HG03442 (cell line): ENCODE measurements at regions not wholly inside any gene's neighbourhood (a gene's known extent, or its start where the extent isn't known, plus 50 kb on each side); places are given as distances from the start of the nearest gene placed in this dataset.
"Not testable (repeated sequence)": the region's sequence is repeated elsewhere in the genome, so short reads cannot be mapped to it uniquely, and the experiment has no call there.

Experiments
- ATAC-seq: cut with Tn5 transposase; IDR thresholded peaks from one replicate; pipeline ENCODE4 v1.9.1; 2021; ENCODE audit warnings: mild to moderate bottlenecking, moderate library complexity; ENCODE audit not compliant: unreplicated experiment

DNA sequence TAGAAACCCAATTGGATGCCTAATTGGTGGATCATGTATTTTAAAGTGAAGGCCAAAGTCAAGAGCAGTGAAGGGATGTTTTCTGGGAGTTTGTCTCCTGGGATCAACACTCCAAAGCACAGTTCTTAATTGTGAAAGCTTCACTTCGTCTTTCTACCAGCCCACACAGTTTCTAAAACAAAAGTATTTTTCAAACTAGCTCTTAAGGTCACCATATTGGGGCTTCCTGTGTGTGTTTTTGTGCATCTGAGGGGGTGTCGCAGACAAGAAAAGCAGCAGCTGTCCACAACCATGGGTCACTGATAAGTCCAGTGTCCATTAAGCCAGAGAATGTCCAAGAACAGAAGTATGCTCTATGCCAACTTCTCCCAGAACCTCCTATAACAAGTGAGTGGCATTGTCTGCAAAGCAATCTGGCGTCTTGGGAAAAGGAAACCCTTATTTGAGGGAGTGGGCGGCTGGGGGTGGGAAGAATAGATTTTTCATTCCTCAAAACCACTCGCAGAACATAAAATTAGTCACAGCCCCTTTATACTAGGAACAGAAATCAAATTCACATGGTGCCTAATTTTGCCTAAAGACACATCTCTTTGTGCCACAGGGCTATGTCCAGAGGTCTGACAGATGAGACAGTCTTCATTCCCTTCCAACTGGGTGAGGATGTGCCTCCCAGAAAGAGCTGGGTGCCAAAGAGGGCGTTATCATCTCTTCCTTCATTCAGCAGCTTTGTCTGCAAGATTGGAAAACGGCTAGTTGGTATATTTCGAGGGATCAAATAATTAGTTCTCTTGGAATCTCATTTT is 610.4 kb downstream of the BCOR start:
- ATAC-seq: no peak

DNA sequence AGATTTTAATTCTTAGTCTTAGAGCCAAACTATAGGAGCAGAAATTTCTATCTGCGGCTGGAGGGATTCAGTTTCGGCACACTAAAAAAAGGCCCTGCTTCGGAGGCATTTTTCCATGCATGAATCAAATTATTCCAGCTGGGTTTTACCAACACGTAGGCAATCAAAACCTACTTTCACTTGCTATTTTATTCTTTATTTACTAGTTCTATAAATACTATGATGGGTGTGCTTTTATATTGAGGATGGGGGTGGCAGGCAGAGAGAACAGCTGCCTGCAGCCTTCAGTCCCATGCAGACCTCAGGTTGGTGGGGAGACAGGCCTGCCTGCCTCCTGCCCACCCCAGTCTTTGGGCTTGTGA is 609.8 kb downstream of the BCOR start:
- no peak for ATAC-seq

DNA sequence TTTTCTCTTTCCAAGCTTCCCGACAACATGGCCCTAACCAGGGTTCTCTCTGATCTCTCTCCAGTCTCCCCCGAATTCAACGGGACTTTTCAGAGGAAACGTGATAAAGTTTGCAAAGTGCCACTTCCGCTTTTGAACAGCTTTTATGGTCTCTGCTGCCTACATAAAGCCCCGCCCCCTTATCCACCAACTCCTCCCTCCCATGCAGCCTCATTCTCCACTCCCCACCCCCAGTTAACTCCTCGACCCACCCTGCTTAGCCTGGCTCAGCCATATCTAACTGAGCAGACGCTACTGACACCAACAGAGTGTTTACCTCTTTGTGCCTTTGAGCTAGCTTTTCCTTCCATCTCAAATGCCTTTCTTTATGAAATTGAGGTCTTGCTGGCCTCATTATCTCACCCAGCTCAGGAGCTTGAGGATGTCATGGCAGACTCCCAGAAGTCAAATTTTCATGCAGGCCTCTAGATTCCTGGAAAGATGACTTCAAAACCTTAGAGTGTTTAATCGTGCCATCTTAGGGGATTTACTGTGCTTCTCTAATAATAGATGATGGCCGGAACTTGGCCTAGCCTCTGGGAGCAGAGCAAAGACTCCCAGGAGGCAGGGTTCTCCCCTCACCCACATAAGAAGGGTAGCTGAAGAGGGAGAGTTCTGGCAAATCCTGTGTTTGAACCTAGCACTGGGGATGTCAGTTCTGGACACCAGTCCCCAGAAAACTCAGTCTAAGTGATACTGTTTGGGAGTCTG is 606.0 kb downstream of the BCOR start:
- peak; percentile 40 for ATAC-seq

DNA sequence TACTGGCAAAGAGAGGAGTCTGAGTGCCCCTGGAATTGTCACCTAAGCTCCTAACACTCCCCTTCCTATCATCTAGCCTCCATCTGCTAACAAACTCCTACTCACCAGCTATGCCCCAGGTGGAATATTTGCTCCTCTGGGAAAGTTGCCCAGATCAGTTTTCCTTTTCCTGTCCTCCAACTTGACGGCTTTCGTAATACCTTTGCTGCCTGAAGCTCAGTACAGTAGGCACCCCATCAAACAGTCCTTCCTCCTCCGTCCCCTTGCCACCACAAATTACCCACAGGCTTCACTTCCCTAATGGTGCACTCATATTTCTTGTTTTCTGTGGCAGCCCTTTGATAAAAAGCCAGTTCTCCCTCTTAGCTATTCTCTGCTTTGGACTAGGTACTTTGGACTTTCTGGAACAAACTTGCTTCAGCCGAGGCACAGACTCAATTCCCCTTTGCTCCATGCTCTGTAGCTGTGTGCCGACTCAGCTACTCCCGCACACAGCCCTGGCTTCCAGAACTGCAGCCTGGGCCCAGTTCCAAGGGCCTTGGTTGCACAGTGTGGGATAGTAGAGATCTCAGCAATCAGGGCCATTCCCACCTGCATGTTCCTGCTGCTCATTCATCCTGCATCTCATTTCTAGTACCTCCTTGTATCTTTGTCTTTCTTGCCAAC is 605.1 kb downstream of the BCOR start:
- peak; percentile 54 for ATAC-seq

DNA sequence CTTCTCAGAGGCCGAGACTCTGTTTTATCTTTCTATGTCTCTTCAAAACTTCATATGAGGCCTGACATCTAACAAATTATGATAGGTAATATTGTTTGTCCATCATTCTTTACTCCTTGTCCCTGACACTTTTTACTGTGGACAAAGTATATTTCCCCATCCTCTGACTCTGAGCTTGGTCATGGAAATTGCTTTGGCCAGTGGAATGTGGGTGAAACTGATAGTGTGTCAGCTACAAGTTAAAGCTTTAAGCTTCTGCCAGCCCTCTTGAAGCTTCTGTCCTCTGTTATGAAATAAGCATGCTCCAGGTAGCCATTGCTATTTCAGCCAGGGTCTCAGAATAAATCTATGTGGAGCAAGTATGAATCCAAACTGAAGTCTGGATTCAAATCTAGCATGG is 604.6 kb downstream of the BCOR start:
- no peak for ATAC-seq

DNA sequence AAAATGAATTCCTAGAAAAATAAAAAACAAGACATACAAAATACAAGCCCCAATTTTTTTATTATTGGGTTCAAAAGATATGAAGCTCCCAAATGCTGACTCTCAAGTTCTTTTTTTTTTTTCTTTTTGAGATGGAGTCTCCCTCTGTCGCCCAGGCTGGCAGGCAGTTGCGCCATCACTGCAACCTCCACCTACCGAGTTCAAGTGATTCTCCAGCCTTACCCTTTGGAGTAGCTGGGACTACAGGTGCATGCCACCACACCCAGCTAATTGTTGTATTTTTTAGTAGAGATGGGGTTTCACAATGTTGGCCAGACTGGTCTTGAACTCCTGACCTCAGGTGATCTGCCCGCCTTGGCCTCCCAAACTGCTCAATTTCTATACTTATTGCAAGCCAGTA is 600.6 kb downstream of the BCOR start:
- ATAC-seq: not testable (repeated sequence)

DNA sequence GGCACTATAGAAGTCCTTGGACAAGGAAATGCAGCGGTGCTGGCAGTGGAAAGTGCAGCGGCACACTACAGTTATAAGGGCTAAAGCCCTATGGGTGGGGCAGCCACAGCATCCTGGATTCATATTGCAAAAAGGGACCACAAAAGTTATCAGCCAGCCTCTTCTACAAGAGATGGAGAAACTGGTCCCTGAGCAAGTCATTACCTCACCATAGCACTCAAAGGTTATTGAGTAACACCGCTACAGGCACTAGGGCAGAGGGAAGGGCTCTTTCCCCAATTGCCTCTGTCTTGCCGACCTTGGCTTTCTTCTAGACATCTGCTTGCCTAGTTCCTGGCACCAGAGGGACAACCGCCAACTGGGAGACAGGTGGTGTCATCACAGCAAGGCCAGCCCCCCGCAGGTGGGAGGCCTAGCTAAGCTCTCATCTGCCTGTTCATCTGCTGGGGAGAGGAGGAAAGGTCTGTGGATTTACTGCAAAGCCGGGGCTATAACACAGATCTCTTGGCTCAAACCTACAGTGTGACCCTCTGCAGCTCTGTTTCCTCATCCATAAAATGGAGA is 600.0 kb downstream of the BCOR start:
- ATAC-seq: no peak

DNA sequence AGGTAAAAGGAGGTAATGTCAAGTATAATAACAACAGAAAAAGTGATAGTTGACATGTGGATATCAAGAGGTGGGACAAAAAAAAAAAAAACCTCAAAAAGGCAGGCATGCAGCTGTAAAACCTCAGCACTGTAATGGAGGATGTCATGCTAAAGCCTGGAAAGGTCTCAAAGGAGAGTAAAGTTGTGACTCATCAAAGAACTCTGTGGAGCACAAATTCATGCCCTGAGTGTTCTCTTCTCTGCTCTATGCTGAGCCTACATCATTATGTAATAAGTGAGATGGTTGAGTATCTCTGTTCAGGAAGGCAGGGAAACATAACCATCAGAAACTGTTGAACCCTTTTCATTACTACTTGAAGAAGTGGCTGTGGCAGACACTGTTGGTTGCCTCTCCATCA is 597.8 kb downstream of the BCOR start:
- no peak for ATAC-seq

DNA sequence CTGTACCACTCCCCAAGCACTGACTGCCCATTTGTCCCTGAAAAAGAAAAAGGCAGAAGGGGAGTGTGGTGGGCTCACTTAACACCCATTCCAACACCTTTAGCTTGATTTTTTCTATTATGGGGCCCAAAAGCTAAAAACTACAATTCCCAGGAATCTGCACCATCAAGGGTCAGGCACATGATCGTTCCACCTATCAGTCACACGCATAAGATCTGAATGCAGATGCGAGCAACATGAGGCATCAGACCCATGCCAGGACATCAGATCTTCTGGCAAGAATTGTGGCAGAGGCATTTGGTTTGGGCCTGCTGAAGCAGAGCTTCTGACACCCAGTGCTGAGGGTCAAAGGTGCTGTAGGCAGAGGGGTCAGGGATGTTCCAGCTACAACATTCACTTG is 595.9 kb downstream of the BCOR start:
- no peak for ATAC-seq

DNA sequence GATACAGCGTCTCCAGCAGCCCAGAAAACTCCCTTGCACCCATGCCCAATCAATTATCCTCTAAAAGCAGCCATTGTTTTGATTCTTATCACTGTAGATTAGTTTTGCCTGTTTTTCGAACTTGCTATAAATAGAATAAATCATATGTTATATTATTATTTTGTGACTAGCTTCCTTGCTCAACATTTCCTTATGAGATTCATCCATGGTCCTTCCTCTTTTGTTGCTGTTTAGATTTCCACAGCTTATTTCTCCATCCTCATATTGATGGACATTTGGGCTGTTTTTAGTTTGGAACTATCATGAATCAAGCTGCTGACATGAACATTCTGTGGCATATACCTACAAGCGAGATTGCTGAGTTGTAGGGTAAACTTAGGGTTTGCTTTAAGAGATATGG is 595.3 kb downstream of the BCOR start:
- ATAC-seq: no peak

DNA sequence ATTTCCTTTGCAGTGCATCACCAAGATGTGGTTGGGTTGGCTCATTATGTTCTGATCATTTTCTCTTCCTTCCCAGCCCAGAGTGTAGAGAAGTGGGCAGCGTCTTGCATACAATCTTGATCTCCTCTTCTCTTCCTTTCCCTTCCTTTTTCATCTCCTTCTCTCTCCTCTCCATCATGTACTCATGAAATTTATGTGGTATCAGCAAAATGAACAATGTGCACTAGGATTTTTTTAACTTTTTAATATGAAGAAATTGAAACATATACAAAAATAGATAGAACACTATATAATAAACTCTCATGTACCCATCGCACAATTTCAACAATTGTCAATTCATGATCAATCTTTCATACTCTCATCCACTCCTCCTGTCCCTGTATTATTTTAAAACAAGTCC is 593.5 kb downstream of the BCOR start:
- ATAC-seq: no peak

DNA sequence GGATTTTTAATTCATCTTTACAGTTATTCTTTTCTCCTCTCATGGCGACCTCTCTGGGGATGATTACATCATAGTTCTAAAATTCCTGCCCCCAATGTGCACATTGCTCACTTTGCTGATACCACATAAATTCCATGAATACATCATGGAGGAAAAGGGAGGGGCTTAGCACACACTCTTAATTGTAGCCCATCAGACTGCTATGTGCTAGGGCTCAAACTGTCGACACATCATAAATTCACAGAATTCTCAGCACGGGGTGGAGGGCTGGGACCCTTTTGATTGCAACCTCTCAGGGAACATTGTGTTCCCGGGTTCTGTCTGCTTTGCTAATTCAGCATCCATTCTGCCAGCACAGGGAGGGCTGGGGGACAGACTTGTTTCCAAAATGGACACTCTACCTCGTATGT is 592.9 kb downstream of the BCOR start:
- no peak for ATAC-seq

DNA sequence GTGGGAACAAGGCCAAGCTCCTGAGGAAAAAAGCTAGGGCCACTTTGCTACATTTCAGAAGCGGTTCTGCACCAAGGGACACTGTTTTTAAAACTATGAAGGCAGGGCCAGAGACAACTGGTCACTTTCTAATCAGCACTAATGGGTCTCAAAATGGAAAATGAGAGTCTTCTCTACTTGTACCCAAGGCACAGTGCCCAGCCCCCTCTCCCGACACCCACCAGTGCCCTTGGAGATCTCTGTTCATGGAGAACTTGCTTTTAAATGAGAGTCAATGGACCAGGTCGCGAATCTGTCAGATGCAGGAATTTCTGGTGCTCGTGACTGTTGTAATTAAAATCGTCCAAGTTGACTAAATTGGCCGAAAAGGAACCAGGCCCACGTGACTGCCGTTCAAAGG is 591.6 kb downstream of the BCOR start:
- ATAC-seq: no peak

DNA sequence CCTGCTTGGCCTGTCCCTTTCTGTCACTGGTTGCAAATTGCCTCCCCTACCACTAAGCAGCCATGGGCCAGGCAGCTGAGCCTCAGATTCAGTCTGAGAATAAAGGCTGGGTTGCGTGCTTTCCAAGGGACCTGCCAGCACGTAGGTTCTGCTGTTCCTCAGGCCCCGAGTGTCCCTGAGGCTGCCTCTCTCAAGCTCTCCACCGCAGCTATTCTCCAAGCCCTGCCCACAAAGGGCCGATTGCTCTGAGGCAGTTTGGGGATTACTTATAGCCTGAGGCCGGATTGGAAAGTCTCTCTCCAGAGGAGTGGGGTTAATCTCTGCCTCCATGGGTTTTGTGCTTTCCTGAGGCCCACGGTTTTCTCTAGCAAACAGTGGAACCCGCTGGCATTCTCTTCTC is 590.7 kb downstream of the BCOR start:
- no peak for ATAC-seq

DNA sequence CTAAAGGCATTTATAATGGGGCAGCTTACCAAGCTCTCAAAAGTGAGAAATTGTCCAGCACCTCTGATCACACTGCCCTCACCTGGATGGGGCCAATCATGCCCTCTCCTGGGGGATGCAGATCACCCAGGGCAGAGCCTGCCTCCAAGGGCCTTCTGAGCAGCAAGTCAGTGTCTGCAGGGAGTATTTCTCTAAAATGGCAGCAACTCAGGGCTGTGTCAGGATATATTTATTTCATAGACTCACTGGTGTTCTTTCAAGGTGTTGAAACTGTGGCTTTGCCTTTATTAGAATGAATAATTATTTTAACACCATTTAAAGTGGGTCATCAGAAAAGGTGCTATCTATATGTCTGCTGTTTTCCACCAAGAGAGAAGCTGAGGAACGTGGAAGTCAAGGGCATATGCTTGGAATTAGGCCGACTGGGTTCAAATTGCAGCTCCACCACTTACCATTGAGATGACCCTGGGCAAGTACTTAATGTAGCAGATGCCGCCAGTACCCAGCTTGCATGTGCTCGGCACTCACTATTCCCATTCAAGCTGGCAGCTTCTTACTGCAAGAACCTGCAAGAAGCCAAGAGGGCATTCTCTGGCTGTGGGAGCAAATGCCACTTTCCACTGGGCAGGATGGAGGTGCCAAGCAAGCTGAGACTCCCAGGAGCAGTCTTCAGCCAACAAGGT is 590.0 kb downstream of the BCOR start:
- ATAC-seq: no peak

DNA sequence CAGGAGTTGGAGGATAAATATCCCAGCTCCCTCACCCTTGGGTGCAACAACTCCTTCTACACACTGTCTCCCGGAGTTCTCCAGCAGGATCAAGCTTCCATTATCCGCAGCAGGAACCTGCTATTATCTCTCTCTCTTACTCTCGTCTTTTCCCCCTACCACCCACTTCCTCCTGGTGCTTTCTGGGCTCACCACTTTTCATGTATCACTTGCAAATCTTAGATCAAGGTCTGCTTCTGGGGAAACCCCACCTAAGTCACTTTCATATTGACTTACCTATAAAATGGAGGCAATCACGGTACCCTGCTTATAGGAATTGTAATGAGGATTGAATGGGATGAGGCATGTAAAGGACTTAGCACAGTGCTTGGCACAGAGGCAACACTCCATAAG is 589.5 kb downstream of the BCOR start:
- no peak for ATAC-seq

DNA sequence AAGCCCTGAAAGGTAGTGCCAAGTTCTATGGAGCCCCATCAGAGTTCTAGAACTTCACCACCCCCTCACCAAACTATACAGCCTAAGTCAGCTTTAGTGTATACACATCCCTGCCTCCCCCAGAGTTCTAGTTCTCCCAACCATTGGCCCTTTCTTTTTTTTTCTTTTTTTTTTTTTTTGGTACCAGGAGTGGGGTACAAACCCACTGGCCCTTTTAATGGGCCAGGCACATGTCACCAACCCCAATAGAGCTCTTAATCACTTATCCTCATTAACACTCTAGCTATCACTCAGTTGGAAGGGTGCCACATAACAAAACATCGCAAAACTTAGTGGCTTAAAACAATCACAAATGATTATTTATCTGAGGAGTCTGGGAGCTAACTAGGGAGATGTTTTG is 588.6 kb downstream of the BCOR start:
- no peak for ATAC-seq

DNA sequence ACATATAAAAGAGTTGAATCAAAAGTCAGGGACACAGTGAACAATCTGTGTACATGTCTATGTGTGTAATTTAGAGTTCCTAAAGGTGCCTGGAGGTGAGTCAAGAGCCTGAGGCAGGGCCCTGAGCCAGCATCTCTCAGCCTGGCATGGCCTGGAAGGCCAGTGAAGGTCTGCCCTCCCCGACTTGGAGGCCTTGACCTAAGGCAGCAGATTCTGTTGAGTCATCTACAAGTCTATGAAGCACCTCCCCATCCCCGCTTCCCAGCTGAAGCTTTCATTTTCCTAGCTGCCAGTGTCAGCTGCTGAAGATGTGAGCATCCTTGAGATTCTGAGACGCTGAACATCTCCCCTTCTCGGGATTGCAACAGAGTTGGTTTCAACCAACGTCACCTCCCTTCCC is 583.9 kb downstream of the BCOR start:
- ATAC-seq: no peak

DNA sequence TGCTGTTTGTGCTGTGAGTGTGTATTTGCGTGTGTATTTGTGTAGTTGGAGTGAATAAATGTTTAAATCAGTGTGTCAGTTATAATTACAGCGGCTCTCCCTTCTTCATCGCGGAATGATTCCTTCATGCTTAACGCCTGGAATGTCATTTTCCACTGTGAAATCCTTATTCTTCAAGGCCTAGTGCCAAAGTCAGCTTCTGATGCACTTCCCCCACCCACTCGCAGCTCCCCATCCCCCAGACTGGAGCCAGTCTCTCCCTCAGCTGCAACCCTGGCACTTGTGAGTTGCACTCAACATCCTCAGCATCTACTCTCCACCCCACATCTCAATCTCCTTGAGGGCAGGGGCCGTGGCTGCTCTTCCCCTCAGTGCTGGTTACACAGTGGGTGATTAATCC is 583.0 kb downstream of the BCOR start:
- no peak for ATAC-seq

DNA sequence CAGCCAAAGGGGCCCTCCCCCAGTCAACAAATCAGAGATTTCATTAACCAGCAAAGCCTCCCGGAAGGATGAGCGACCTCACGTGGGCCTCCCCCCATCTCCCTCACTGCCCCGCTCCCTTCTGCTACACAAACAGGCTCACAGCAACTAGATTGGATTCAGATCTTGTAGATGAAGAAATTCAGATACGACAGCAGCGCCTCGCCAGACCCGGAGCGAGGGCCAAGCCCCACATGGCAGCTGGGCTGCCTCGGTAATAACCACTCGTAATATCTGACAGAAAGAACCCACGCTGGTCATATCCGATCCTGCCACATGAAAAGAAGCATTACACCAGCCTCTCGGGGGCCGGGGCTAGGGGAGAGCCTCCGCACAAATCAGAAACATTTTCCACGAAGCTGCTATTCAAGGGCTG is 581.3 kb downstream of the BCOR start:
- no peak for ATAC-seq

DNA sequence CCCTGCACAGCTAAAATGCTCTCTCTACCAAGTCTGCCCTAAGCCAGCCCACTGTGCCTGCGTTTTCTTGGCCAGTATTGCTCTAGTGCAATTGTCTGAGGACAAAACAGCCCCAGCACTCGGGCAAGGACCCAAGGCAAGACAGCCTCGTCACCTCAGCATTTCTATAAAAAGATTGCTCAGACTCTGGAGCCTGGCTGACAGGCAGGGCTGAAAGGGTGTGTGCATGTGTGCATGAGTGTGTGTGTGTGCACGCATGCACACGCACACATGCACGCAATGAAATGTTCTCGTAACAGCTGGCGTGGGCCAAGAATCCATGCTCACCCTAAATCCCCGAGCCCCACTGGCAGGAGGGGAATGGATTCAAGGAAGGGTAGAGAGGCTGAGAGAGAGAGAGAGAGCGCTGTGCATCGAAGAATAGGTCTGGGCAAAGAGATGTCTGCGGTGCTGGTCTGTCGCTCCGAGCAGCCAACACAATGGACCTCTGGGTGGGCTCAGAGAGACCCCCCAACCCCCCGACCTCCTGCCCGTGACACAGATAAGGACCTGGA is 579.2 kb downstream of the BCOR start:
- no peak for ATAC-seq
